G401.6 (cell line): ENCODE measurements at regions not wholly inside any gene's neighbourhood (a gene's known extent, or its start where the extent isn't known, plus 50 kb on each side); places are given as distances from the start of the nearest gene placed in this dataset.

Source experiments
- FAIRE-seq: peaks from 2 replicates; lab custom pipeline; 2012; peaks lifted over from hg19 to GRCh38; lab: Jason Lieb, UNC

DNA sequence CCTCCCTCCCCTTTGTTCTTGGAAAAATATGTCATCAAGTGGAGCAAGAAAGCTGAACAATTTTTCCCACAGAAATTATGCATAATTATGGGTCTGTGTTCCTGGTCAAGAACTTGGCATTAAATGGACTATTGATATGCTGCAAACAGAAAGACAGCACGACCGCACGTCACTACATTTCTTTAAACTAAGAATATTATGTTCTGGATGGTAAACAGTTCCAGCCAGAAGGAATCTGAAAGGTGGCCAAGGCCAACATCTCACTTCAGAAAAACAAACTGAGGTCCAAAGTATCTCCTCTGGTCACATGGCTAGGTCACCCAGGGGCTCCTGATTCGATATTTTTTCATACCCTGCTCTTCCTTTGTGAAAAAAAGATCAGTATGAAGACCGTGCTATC, 173.3 kb upstream of the GAS1 start:
- no peak for FAIRE-seq

DNA sequence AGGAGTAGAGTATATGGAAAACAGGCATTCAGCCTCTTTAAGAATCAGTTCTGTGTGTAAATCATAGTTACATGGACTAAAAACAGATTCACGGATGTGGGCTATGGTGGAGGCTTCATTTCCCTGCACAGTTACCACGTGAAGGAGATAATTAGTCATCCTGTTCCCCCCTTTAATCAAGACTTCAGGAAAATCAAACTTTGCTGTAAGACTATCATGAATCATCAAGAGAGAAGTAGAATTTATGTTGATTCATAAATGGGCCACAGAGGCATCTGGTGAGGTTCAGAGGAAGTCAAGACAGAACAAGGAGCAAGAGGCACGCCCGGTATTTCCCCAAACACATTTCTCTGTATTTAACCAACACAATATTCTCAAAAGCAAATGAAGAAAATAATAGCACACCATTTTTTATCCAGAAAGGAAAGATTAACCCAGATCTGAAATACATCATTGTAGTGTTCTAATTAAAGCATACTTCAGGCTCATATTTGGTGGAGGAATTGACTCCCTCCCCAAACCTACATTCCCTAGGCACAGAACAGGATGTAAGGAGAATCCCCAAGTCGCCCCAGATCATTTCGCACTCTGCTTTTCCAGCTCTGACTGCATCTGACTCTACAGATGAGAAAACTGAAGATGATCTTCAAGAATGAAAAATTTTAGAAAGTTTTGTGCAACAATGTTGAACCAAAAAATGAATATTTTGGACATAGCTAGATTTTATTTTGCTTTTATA, 175.8 kb upstream of the GAS1 start:
- no peak for FAIRE-seq

- FAIRE-seq, result no peak
Observed at GRCh38 chr9:87123830-87124229, 176.5 kb upstream of the GAS1 start.

GRCh38 chr9:87125819-87126218, 178.5 kb upstream of the GAS1 start:
- no peak for FAIRE-seq

- FAIRE-seq, result no peak
Observed at GRCh38 chr9:87127543-87127942, 180.2 kb upstream of the GAS1 start.

DNA sequence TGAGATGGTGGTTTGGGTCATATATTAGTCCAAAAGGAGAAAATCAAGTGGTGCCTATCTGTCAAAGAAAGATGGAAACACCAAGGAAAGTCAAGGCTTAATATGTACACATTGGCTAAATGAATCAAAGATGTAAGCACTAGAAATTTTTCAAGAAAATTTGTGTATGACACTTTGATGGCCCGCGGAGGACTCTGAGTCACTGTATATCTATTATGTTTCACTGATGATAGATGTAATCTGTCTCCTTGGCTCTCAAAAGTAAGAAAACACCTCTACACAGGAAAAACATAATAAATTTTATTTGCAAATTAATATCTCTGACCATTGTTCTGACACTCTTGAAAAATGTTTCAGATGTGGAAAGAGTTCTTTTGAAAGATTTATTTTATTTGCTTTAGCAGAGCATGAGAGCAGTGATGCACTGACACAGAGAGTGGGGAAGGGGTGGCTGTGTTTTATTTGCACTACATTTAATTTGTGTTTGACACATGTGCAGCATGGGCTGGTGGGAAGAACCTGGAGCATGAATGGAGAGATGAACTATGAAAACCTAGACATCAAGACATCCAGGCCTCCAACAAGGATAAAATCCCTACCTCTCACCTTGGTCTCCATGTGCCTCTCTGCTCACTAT, 180.8 kb upstream of the GAS1 start:
- FAIRE-seq, result no peak

GRCh38 chr9:87128844-87129493, 181.7 kb upstream of the GAS1 start:
- no peak for FAIRE-seq

DNA sequence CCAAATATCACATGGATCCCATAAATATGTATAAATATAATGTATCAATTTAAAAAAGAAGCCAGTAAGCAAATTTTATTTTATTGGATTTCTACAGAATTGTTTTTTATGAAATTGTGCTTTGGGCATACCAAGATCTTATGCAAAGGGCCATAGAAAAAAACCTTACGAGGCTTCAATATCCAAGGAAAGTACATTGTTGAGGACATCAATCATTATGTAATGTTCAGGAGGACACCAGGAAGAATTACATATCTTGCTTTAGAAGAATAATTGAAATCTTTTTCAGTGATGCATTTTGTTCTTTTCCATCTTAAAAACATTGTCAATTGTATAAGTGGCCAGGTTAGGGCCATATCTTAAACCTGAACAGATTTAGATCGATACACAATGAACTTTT, 187.8 kb upstream of the GAS1 start:
- FAIRE-seq, result no peak

- FAIRE-seq, result no peak
Observed at GRCh38 chr9:87137718-87138117, 190.4 kb upstream of the GAS1 start.

DNA sequence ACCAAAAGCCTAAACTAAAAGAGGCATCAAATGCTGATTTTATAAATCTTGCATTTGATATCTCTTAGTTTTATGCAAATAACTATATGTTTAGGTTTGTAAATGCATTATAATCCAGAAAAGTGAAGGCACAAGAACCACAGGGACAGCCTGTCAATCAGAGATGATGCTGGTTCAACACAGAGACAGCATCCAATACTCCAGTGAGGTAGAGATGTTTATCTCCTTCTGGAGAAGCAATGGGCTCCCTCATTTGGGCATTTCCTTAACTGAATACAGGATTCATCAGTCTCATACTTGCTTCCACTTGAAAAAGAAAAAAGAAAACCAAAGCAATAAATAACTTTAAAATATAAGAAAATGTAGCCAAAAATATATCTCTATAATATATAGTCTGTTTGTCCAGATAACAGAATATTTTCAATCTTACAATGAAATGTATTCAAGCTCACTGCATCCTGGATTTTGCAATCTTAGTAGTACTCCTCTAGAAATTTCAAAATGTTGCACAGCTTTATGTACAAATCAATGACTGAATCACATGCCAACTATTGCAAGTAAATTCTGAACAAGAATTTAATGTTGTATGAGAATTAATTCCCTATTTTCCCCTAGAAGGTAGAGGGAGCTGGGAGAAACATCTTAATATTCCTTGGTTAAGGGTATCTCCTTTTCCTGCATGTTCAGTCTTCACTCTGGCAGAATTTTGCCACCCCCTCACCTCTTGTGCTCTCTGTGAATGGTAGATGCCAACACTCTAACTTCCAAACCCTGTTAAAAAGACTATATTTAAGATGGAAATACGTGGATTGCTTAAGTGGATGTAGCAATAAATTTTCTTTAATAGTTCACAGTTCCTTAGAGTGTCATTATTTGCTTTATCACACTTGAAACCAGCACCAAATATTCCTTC, 191.1 kb upstream of the GAS1 start:
- FAIRE-seq, result no peak

GRCh38 chr9:87139099-87139730, 191.9 kb upstream of the GAS1 start:
- no peak for FAIRE-seq

GRCh38 chr9:87140142-87140541, 192.8 kb upstream of the GAS1 start:
- FAIRE-seq, result no peak

GRCh38 chr9:87140605-87141109, 193.4 kb upstream of the GAS1 start:
- no peak for FAIRE-seq

GRCh38 chr9:87141124-87141523, 193.8 kb upstream of the GAS1 start:
- FAIRE-seq, result no peak

DNA sequence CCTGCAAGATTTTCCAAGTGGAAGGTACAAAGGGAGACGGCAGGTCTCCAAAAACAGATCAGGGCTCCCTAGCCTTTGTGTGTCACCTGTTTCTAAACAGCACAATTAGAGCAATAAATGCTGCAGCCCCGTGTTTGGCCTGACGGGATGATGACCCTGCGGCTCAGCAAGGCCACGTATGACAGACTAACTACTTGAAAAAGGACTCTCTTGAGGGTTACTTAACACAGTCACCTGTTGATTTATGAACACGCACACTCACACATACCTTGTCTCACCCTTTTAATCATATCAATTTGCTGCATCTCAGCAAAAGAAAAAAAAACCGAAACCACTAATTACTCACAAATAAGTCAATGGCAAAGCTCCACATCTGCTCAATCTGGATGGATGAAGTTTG, 199.6 kb upstream of the GAS1 start:
- FAIRE-seq, result no peak

DNA sequence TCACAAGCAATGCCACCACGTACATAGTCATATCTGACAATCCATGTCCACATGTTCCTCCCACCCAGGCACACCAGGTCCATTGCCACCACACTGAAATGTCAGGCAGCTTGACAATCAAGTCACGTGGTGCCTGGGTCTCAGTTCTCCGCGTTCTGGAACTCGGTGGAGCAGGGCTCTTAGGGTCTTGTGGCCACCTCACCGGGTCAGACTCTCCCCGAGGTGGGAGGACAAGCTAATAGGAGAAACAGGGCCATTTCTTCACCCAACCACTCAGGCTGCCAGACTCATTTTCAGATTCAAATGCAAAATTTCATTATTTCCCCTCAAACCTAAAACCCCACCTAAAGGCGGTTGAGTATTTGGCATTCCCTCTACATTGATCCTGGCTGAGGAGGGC, 200.5 kb upstream of the GAS1 start:
- FAIRE-seq, result no peak

GRCh38 chr9:87148331-87149104, 201.2 kb upstream of the GAS1 start:
- no peak for FAIRE-seq

- FAIRE-seq, result no peak
Observed at GRCh38 chr9:87149799-87150198, 202.5 kb upstream of the GAS1 start.

DNA sequence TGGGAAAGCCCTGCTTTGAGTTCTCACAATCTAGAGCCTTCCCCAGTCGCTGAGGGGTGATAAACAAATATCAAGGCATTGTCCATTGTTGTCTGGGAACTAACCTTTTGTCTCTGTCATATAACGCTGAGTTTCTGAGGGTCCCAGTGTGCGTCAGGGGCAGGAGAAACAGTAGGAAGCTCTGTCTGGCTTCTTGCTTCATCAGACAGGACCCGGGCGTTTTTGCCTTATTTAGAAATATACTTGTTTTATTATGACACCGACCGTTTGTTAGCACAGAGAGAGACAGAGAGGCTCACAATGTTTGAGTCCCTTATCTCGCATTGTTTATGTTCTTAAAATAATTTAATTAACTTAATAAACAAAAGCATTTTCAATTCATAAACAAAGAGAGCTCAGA, 204.9 kb upstream of the GAS1 start:
- FAIRE-seq, result no peak

DNA sequence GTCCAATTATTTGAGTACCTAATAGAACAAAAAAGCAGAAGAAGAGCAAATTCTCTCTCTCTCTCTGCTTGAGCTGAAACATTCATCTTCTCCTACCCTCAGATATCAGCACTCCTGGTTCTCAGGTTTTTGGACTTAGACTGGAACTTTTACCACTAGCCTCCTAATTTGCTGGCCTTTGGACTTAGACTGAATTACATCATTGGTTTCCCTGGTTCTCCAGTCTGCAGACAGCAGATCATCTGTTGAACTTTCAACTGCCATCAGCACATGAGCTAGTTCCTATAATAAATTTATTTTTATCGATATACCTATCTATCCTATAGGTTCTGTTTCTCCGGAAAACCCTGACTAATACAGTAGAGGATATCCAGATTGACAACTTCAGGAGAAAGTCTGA, 208.9 kb upstream of the GAS1 start:
- FAIRE-seq, result no peak

GRCh38 chr9:87157366-87158031, 210.2 kb upstream of the GAS1 start:
- FAIRE-seq, result no peak
